ENCODE measurements at regions not wholly inside any gene's neighbourhood (a gene's known extent, or its start where the extent isn't known, plus 50 kb on each side); places are given as distances from the start of the nearest gene placed in this dataset.

- DNase-seq (ENCODE audit: low spot score), result no peak
Observed at GRCh38 chr9:17970277-17970676, 391.4 kb downstream of the SH3GL2 start.

GRCh38 chr9:17978773-17979172 lies 399.9 kb downstream of the SH3GL2 start:
- no peak for DNase-seq (ENCODE audit: low spot score)

- no peak for DNase-seq (ENCODE audit: low spot score)
Observed at GRCh38 chr9:17986595-17986994, 407.7 kb downstream of the SH3GL2 start.

- no peak for DNase-seq (ENCODE audit: low spot score)
Observed at GRCh38 chr9:17987189-17987588, 408.3 kb downstream of the SH3GL2 start.

GRCh38 chr9:17988489-17988888 lies 409.6 kb downstream of the SH3GL2 start:
- DNase-seq (ENCODE audit: low spot score), result no peak

- DNase-seq (ENCODE audit: low spot score), result no peak
Observed at GRCh38 chr9:17990602-17991001, 411.7 kb downstream of the SH3GL2 start.

GRCh38 chr9:17993024-17993423 lies 414.2 kb downstream of the SH3GL2 start:
- no peak for DNase-seq (ENCODE audit: low spot score)

GRCh38 chr9:17994695-17995425 lies 416.0 kb downstream of the SH3GL2 start:
- no peak for DNase-seq (ENCODE audit: low spot score)

- DNase-seq (ENCODE audit: low spot score), result no peak
Observed at GRCh38 chr9:17996728-17997127, 417.9 kb downstream of the SH3GL2 start.

GRCh38 chr9:18002718-18003438 lies 424.0 kb downstream of the SH3GL2 start:
- no peak for DNase-seq (ENCODE audit: low spot score)

- DNase-seq (ENCODE audit: low spot score), result no peak
Observed at GRCh38 chr9:18006591-18006990, 427.7 kb downstream of the SH3GL2 start.

- no peak for DNase-seq (ENCODE audit: low spot score)
Observed at GRCh38 chr9:18007621-18008020, 428.8 kb downstream of the SH3GL2 start.

GRCh38 chr9:18009902-18010301 lies 431.0 kb downstream of the SH3GL2 start:
- DNase-seq (ENCODE audit: low spot score), result no peak

- DNase-seq (ENCODE audit: low spot score), result no peak
Observed at GRCh38 chr9:18010492-18010891, 431.6 kb downstream of the SH3GL2 start.

- DNase-seq (ENCODE audit: low spot score), result no peak
Observed at GRCh38 chr9:18012170-18012569, 433.3 kb downstream of the SH3GL2 start.

- no peak for DNase-seq (ENCODE audit: low spot score)
Observed at GRCh38 chr9:18014556-18014955, 435.7 kb downstream of the SH3GL2 start.

GRCh38 chr9:18015116-18015515 lies 436.2 kb downstream of the SH3GL2 start:
- no peak for DNase-seq (ENCODE audit: low spot score)

GRCh38 chr9:18017136-18017535 lies 438.3 kb downstream of the SH3GL2 start:
- no peak for DNase-seq (ENCODE audit: low spot score)

- no peak for DNase-seq (ENCODE audit: low spot score)
Observed at GRCh38 chr9:18018221-18018620, 439.4 kb downstream of the SH3GL2 start.

GRCh38 chr9:18018661-18019060 lies 439.8 kb downstream of the SH3GL2 start:
- DNase-seq (ENCODE audit: low spot score), result no peak

GRCh38 chr9:18020121-18020745 lies 441.4 kb downstream of the SH3GL2 start:
- DNase-seq (ENCODE audit: low spot score), result no peak

- no peak for DNase-seq (ENCODE audit: low spot score)
Observed at GRCh38 chr9:18022642-18023041, 443.8 kb downstream of the SH3GL2 start.

GRCh38 chr9:18023332-18023731 lies 444.5 kb downstream of the SH3GL2 start:
- no peak for DNase-seq (ENCODE audit: low spot score)

Data from ecto neural progenitor cell (in vitro differentiated cells).